AG09319 (cell line): ENCODE measurements at regions not wholly inside any gene's neighbourhood (a gene's known extent, or its start where the extent isn't known, plus 50 kb on each side); places are given as distances from the start of the nearest gene placed in this dataset.
A peak's percentile ranks its signal among the peaks of the same experiment; 100 is the strongest.
"Not testable (repeated sequence)": the region's sequence is repeated elsewhere in the genome, so short reads cannot be mapped to it uniquely, and the experiment has no call there.

Experiments used
- DNase-seq: peaks from one replicate; pipeline ENCODE4 v3.0.0-alpha.2; 2010; ENCODE audit warnings: low read depth; ENCODE audit errors: extremely low read depth
- TF ChIP-seq, protein P1 (sequence below): IDR thresholded peaks from 2 replicates; pipeline ENCODE4 v1.5.1; 2011; ENCODE audit warnings: low read depth, mild to moderate bottlenecking, inconsistent platforms, low read length, moderate library complexity

- TF ChIP-seq, protein P1, sequence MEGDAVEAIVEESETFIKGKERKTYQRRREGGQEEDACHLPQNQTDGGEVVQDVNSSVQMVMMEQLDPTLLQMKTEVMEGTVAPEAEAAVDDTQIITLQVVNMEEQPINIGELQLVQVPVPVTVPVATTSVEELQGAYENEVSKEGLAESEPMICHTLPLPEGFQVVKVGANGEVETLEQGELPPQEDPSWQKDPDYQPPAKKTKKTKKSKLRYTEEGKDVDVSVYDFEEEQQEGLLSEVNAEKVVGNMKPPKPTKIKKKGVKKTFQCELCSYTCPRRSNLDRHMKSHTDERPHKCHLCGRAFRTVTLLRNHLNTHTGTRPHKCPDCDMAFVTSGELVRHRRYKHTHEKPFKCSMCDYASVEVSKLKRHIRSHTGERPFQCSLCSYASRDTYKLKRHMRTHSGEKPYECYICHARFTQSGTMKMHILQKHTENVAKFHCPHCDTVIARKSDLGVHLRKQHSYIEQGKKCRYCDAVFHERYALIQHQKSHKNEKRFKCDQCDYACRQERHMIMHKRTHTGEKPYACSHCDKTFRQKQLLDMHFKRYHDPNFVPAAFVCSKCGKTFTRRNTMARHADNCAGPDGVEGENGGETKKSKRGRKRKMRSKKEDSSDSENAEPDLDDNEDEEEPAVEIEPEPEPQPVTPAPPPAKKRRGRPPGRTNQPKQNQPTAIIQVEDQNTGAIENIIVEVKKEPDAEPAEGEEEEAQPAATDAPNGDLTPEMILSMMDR, result no peak
Observed at GRCh38 chr16:80902306-80903110, 98.1 kb upstream of the CDYL2 start.

DNA sequence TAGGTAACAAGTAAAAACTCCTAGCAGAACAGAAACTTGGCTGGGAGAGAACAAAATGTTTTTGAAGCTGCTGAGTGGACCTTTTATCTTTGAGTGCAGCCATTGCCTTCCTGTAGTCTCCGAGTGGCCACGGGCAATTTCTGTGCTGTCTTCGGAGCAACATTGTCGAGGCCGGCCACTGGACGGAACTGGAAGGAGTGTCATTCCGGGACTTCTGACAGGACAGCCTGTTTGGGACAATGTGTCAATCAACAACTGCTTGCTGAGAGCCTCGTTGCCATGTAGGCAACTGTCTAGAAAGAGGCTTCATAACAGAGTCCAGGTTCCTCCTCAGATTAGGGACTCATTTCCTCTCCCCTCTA is 96.2 kb upstream of the CDYL2 start:
- DNase-seq, result no peak
- TF ChIP-seq, protein P1, result no peak

More at GRCh38 chr16:80902306-80903110, 98.1 kb upstream of the CDYL2 start:
- DNase-seq, result no peak

DNA sequence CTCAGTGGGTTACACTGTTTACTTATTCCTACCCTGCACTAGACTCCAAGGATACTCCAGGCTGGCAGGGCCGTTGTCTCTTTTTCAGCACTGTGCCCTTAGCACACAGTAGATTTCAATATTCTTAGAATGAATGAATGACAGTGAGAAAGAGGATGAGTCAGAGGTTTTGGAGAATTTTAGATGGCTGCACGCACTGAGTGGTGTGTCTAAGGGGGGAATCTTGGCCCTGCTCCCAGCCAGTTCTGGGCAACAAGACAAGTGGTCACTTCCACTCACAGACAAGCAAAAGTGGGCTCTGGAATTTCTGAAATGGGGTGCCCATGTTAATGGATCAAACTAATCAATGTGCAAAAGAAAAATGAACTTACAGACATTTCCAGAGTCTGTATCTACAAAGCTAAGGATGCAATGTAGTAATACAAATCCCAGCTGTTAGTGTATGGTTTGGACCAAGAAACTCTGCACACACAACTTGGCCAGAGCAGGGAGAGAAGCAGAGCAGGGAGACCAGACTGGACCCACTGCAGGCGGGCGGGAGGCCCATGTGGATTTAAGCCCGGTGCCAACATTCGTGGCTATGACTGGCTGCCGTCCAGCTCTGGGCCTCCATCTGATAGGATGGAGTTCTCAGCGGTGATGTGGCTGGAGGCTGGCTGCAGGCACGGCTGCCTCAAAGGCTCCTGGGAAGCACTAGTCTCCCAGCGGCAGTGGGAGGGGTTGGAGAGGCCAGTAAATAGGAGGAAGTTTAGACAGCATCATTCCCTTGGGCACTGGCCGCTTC is 95.6 kb upstream of the CDYL2 start:
- peak; percentile 30 for DNase-seq

DNA sequence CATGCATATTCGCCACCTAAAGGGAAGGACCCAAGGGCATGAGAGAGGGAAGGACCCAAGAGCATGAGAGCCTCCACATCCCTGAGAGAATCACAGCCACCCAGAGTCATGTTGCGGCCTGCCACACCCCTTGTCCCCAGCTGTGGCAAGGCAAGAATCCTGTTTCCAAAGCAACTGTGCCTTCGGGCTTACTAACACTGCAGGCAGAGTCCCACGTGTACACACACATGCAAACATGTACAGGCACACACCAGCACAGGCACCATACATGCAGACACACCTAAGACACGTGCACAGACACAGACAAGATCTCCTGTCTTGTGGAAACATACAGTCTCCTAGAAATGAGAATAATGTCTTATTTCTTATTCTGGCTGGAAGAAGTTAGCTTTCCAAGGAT is 92.4 kb upstream of the CDYL2 start:
- TF ChIP-seq, protein P1, result no peak
- no peak for DNase-seq

More for the DNA sequence above, 95.6 kb upstream of the CDYL2 start:
- TF ChIP-seq, protein P1, result no peak

- no peak for DNase-seq
- TF ChIP-seq, protein P1, result no peak
Observed at GRCh38 chr16:80894091-80894490, 89.7 kb upstream of the CDYL2 start.

- DNase-seq, result no peak
- TF ChIP-seq, protein P1, result no peak
Observed at GRCh38 chr16:80893686-80894085, 89.3 kb upstream of the CDYL2 start.

DNA sequence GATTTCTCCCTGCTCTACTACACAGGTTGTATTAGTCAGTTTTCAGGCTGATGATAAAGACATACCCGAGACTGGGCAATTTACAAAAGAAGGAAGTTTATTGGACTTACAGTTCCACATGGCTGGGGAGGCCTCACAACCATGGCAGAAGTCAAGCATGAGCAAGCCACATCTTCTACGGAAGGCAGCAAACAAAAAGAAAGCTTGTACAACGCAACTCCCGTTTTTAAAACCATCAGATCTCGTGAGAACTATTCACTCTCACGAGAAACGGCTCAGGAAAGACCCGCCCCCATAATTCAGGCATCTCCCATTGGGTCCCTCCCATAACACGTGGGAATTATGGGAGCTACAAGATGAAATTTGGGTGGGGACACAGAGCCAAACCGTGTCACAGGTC is 88.0 kb upstream of the CDYL2 start:
- DNase-seq, result not testable (repeated sequence)
